ENCODE measurements at regions not wholly inside any gene's neighbourhood (a gene's known extent, or its start where the extent isn't known, plus 50 kb on each side); places are given as distances from the start of the nearest gene placed in this dataset.

- TF ChIP-seq CTCF (IDR thresholded peaks at IDR 0.05; ENCODE audit: low read length) (no peak), EZH2 (IDR thresholded peaks at IDR 0.05; ENCODE audit: borderline replicate concordance, low read length) (no peak)
Observed at GRCh38 chr7:81433692-81434331, 336.0 kb downstream of the HGF start.

Measured in OCI-LY1 (cell line).